ENCODE measurements at regions not wholly inside any gene's neighbourhood (a gene's known extent, or its start where the extent isn't known, plus 50 kb on each side); places are given as distances from the start of the nearest gene placed in this dataset.

DNA sequence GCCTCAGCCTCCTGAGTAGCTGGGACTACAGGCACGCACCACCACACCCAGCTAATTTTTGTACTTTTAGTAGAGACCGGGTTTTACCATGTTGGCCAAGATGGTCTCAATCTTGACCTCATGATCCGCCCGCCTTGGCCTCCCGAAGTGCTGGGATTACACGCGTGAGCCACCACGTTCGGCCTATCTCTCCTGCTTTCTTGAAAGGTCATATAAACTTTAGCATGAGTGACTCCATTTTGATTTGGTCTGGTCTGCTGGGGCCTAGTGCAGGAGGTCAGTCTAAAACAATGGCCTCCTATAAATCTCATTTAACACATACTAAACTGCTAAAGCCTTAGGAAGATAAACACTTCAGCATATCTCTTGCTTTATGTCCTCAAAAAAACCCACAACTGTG lies 50.6 kb upstream of the GLDC start:
- Histone ChIP-seq H2AFZ (ENCODE audit: insufficient read depth, low read depth, low read length, poor library complexity, severe bottlenecking) (no peak overlapping the region), H3K36me3 (replicated peaks in 1 of 2; ENCODE audit: control extremely low read depth in 1 of 2, control insufficient read depth in 1 of 2, extremely low read depth in 1 of 2, insufficient read depth in 2 of 2, low read length in 1 of 2) (no peaks in the 10 kb centered on the region), H4K20me1 (ENCODE audit: control insufficient read depth, insufficient read depth, low read length, poor library complexity, severe bottlenecking) (no peaks in the 10 kb centered on the region), H3K4me2 (replicated peaks; ENCODE audit: low read depth, low read length, poor library complexity, severe bottlenecking) (peak overlapping the region; percentile 44), H3K27me3 (replicated peaks in 1 of 4; ENCODE audit: control extremely low read depth in 1 of 4, control insufficient read depth in 3 of 4, insufficient read depth in 4 of 4, low read length in 3 of 4) (no peaks in the 10 kb centered on the region), H3K9ac (ENCODE audit: low read length) (no peak overlapping the region), H3K4me3 (ENCODE audit: control extremely low read depth in 1 of 5, extremely low read depth in 1 of 5, insufficient read depth in 1 of 5, low read depth in 2 of 5, low read length in 4 of 5) (no peak overlapping the region), H3K27ac (ENCODE audit: low read length in 2 of 2) (no peak overlapping the region), H3K4me1 (ENCODE audit: control insufficient read depth in 2 of 2, insufficient read depth in 2 of 2, low read length in 2 of 2) (peaks cover 45 to 52% of the 10 kb centered on the region in 2 donors), H3K79me2 (ENCODE audit: control insufficient read depth, insufficient read depth, low read length) (peaks cover 8% of the 10 kb centered on the region), H3K9me3 (ENCODE audit: control extremely low read depth in 1 of 3, control insufficient read depth in 2 of 3, insufficient read depth in 1 of 3, low read length in 2 of 3) (peaks cover 0 to 6% (median 0%) of the 10 kb centered on the region in 3 donors)
- TF ChIP-seq EZH2 (IDR thresholded peaks at IDR 0.05; ENCODE audit: borderline replicate concordance, insufficient read depth, low read depth, low read length, poor library complexity, severe bottlenecking) = no peak
- TF ChIP-seq, protein P1, sequence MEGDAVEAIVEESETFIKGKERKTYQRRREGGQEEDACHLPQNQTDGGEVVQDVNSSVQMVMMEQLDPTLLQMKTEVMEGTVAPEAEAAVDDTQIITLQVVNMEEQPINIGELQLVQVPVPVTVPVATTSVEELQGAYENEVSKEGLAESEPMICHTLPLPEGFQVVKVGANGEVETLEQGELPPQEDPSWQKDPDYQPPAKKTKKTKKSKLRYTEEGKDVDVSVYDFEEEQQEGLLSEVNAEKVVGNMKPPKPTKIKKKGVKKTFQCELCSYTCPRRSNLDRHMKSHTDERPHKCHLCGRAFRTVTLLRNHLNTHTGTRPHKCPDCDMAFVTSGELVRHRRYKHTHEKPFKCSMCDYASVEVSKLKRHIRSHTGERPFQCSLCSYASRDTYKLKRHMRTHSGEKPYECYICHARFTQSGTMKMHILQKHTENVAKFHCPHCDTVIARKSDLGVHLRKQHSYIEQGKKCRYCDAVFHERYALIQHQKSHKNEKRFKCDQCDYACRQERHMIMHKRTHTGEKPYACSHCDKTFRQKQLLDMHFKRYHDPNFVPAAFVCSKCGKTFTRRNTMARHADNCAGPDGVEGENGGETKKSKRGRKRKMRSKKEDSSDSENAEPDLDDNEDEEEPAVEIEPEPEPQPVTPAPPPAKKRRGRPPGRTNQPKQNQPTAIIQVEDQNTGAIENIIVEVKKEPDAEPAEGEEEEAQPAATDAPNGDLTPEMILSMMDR (IDR thresholded peaks at IDR 0.05) = no peak
- no peak for ATAC-seq (ENCODE audit: low read depth)
- ChIA-PET POLR2A (no interaction called here), CTCF (no interaction called here)
- WGBS (ENCODE audit: insufficient coverage) = 98% methylated on average over 8 of the region's 9 CpGs
- DNase-seq = no peak
- H3K4me3 Mint-ChIP-seq = no peak overlapping the region
- no peaks in the 10 kb centered on the region for H3K27me3 Mint-ChIP-seq
- no peaks in the 10 kb centered on the region for H3K9me3 Mint-ChIP-seq (ENCODE audit: insufficient read depth)
- H3K27ac Mint-ChIP-seq = peak overlapping the region; percentile 83
- intact Hi-C loops (cut with micrococcal nuclease) = no loop called here
- peaks cover 46% of the 10 kb centered on the region for H3K4me1 Mint-ChIP-seq

DNA sequence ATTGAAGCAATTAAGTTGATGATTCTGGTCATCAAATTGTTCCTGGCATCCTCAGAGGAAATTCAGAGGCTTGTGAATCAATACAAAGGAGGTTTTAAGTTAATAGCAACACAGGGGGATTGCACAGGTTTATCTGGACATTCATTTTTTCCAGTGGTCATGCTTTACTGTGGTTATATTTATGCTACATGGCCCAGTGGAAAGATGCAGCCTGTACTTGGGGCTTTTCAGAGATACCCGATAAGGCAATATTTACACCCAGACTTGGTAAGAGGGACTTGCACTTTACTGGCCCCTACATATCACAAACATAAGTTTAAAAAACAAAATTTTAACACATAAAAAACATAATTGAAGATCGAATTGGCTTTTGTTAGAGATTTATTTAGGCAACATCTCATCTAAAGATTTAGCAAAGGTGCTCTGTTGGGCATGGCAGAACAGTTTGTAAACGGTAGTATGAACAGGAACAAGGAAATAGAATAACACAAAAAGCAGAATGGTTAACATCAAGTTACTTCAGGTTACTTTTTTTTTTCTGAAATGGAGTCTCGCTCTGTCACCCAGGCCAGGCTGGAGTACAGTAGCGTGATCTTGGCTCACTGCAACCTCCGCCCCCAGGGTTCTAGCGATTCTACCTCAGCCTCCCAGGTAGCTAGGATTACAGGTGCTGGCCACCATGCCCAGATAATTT lies 49.7 kb upstream of the GLDC start:
- peaks cover 0 to 6% (median 0%) of the 10 kb centered on the region in 3 donors for H3K9me3 ChIP-seq (ENCODE audit: control extremely low read depth in 1 of 3, control insufficient read depth in 2 of 3, insufficient read depth in 1 of 3, low read length in 2 of 3)
- TF ChIP-seq EZH2 (IDR thresholded peaks at IDR 0.05; ENCODE audit: borderline replicate concordance, insufficient read depth, low read depth, low read length, poor library complexity, severe bottlenecking) = no peak
- TF ChIP-seq, protein P1 (IDR thresholded peaks at IDR 0.05) = no peak
- POLR2A ChIA-PET = no interaction called here
- H3K27me3 Mint-ChIP-seq = no peaks in the 10 kb centered on the region
- peak overlapping the region; percentile 83 for H3K27ac Mint-ChIP-seq
- H3K27ac ChIP-seq (ENCODE audit: low read length in 2 of 2) = peak overlapping the region; percentile 56 to 70
- no peaks in the 10 kb centered on the region for H3K36me3 ChIP-seq (replicated peaks in 1 of 2; ENCODE audit: control extremely low read depth in 1 of 2, control insufficient read depth in 1 of 2, extremely low read depth in 1 of 2, insufficient read depth in 2 of 2, low read length in 1 of 2)
- H3K4me3 ChIP-seq (ENCODE audit: control extremely low read depth in 1 of 5, extremely low read depth in 1 of 5, insufficient read depth in 1 of 5, low read depth in 2 of 5, low read length in 4 of 5) = no peak overlapping the region
- peak overlapping the region; percentile 17 for H3K9ac ChIP-seq (ENCODE audit: low read length)
- H3K79me2 ChIP-seq (ENCODE audit: control insufficient read depth, insufficient read depth, low read length) = peaks cover 8% of the 10 kb centered on the region
- 68% methylated on average over 3 of the region's 7 CpGs for WGBS (ENCODE audit: insufficient coverage)
- intact Hi-C loops (cut with micrococcal nuclease) = no loop called here
- CTCF ChIA-PET = interaction anchor here (0.7 kb wide), 1 partner anchor 21 kb away, joined by 3 read pairs; no protein-coding TSS in a partner anchor
- DNase-seq = peak; percentile 47
- peak overlapping the region; percentile 63 for H2AFZ ChIP-seq (ENCODE audit: insufficient read depth, low read depth, low read length, poor library complexity, severe bottlenecking)
- no peaks in the 10 kb centered on the region for H3K9me3 Mint-ChIP-seq (ENCODE audit: insufficient read depth)
- H4K20me1 ChIP-seq (ENCODE audit: control insufficient read depth, insufficient read depth, low read length, poor library complexity, severe bottlenecking) = no peaks in the 10 kb centered on the region
- peak overlapping the region; percentile 47 for H3K4me3 Mint-ChIP-seq
- no peaks in the 10 kb centered on the region for H3K27me3 ChIP-seq (replicated peaks in 1 of 4; ENCODE audit: control extremely low read depth in 1 of 4, control insufficient read depth in 3 of 4, insufficient read depth in 4 of 4, low read length in 3 of 4)
- no peak for ATAC-seq (ENCODE audit: low read depth)
- H3K4me2 ChIP-seq (replicated peaks; ENCODE audit: low read depth, low read length, poor library complexity, severe bottlenecking) = peak overlapping the region; percentile 44
- peaks cover 49% of the 10 kb centered on the region for H3K4me1 Mint-ChIP-seq
- peaks cover 53 to 61% of the 10 kb centered on the region in 2 donors for H3K4me1 ChIP-seq (ENCODE audit: control insufficient read depth in 2 of 2, insufficient read depth in 2 of 2, low read length in 2 of 2)

Data from B cell (primary cell).